HG03354 (cell line): ENCODE measurements at regions not wholly inside any gene's neighbourhood (a gene's known extent, or its start where the extent isn't known, plus 50 kb on each side); places are given as distances from the start of the nearest gene placed in this dataset.

Experiments
- ATAC-seq: cut with Tn5 transposase; IDR thresholded peaks from one replicate; pipeline ENCODE4 v1.9.1; 2021; ENCODE audit warnings: mild to moderate bottlenecking; ENCODE audit not compliant: unreplicated experiment, poor library complexity, severe bottlenecking

DNA sequence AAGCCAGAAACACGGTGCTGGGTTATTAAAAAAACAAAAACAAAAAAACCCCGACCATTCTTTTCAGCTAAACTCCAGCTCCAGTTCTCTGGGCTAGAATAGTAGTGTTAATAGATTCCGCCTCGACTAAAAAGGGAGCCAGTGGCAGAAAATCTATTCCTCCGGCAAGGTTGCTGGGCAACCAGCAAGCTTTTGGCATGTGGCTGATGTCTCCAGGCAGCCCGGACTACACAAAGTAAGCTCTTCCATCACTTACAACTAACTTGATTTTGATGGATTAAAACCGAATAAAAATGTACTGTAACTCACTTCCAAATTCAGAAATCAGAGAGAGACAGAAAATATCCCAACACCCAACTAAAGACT is 126.4 kb upstream of the FOXN3 start:
- ATAC-seq = no peak

- no peak for ATAC-seq
Observed at GRCh38 chr14:89542786-89543424, 125.9 kb upstream of the FOXN3 start.

GRCh38 chr14:89540830-89541470 is 123.9 kb upstream of the FOXN3 start:
- ATAC-seq = no peak

- no peak for ATAC-seq
Observed at GRCh38 chr14:89540009-89540829, 123.2 kb upstream of the FOXN3 start.

- no peak for ATAC-seq
Observed at GRCh38 chr14:89537911-89538310, 120.9 kb upstream of the FOXN3 start.

DNA sequence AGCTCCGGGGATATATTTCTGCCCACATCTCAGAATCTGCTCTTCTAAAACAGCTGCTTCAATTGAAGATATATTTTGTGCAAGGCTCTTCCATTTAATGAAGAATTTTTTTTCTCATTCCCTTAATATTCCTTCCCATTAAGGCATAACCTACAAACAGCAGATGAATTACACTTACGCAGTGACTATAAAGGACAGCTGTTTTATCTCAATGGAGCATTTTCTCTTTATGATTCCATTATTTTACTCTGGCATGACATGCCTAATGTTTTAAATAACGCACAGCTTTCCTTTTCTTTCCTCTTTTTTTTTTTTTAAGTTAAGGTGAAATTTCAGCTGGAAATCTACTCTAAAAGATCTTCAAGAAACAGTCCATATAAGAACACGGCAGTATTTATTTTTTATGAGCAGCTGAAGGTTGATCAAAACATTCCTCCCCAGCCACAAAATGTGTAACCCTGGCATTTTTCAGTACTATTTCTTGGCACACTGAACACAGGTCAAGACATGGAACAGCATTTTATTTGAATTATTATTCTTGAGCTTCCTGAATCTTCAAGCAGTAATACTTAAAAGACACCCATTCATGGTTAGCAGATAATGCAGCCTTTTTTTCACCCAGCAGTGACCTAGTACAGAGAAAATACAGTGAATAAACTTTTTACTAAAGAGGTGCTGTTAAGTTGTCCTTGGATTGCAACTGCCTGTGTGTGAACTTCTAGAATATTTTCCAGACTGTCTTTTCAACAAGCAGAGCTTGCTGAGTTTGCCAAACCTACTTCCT is 118.1 kb upstream of the FOXN3 start:
- no peak for ATAC-seq

- no peak for ATAC-seq
Observed at GRCh38 chr14:89533766-89534165, 116.7 kb upstream of the FOXN3 start.

DNA sequence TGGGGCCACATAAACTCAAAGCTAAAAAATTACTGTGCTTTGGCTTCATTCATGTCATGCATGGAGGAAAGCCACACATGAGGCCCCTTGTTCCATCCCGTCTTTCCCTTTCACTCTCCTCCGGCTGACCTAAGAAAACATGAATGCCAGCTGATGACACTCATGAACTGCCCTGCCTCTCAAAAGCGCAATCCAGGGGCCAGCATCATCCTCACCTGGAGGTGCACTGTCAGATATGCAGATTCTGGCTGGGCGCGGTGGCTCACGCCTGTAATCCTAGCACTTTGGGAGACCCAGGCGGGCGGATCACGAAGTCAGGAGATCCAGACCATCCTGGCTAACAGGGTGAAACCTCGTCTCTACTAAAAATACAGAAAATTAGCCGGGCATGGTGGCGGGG is 116.1 kb upstream of the FOXN3 start:
- ATAC-seq = no peak

- no peak for ATAC-seq
Observed at GRCh38 chr14:89531661-89532335, 114.8 kb upstream of the FOXN3 start.

DNA sequence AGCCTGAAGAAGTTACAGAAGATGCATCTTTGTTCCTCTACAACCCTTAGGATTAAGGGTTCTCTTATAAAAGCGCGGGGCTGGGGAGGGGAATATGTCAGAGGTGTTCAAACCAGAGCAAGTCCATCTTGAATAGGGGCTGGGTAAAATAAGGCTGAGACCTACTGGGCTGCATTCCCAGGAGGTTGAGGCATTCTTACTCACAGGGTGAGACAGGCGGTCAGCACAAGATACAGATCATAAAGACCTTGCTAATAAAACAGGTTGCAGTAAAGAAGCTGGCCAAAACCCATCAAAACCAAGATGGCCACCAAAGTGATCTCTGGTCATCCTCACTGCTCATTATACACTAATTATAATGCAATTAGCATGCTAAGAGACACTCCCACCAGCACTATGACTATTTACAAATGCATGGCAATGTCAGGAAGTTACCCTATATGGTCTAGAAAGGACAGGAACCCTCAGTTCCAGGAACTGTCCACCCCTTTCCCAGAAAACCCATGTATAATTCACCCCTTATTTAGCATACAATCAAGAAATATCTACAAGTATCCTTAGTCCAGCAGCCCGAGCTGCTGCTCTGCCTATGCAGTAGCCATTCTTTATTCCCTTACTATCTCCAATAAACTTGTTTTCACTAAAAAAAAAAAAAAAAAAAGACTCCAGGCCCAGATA is 108.1 kb upstream of the FOXN3 start:
- no peak for ATAC-seq

DNA sequence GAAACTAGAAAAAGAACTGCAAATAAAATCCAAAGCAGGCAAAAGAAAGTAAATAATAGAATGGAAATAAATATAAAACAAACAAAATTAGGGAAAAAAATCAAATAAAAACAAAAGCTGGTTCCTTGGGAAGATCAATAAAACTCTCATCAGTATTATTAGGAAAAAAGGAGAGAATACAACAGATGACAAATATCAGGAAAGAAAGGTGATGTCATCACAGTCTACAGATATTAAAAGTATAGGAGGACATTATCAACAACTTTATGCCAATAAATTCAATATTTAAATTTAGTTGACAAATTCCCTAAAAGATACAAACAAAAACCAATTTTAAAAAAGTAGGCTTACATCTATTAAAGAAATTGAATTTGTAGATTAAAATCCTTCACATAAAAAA is 107.4 kb upstream of the FOXN3 start:
- ATAC-seq = no peak

GRCh38 chr14:89521988-89522387 is 105.0 kb upstream of the FOXN3 start:
- no peak for ATAC-seq

DNA sequence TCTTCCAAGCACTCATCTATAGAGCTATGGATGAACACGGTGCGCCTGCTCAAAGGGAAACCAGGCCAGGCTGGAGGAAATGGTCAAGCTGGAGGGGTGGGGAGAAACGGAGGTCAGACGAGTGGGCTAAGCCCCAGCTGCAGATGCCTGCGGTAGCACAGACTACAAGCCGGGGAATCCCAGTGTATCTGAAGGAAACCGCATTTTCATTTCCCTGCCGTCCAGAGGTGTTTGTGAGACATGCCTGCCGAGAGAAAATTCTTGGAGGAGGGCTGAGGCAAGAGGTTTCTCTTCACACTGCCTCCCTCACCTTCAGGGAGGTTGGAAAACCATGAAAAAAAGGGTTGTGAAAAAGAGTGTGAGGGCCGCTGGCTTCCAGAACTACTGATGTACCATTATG is 102.0 kb upstream of the FOXN3 start:
- ATAC-seq = no peak

DNA sequence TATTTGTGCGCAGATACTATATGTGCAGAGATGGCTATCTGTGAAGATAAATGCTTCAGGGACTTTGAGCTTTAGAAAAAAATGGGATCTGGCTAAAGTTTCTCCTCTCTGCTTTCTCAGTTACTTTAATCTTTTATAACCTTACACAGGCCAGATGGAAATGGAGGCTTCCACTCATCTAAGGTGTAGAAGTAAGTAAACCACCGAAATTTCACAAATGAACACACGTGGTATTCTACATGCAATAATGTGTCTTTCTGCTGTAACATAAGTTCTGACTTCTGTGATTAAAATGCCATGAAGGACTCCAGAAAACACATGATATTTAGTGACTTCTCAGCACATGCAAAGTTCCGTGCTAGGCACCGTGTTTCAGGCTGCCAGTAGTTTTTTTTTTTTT is 99.1 kb upstream of the FOXN3 start:
- no peak for ATAC-seq

GRCh38 chr14:89514601-89515000 is 97.6 kb upstream of the FOXN3 start:
- ATAC-seq = no peak

- ATAC-seq = no peak
Observed at GRCh38 chr14:89509891-89510290, 92.9 kb upstream of the FOXN3 start.

DNA sequence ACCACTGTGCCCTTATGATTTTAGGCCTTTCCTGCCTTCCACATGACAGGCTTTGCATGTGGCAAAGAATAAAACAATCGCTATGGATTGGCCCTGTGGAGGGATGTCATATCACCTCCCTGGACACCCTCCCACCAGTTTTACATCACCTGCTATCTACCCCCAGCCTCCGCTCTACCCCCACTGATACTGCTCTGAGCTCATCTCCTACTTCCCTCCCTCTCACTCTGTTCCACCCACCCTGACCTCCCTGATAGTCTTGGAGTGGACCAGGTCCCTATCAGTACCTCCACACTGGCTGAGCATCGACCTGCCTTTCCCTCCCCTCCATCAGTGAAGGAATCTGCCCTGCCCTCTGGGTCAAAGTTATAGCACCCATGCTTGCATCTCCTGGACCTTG is 91.8 kb upstream of the FOXN3 start:
- no peak for ATAC-seq

- no peak for ATAC-seq
Observed at GRCh38 chr14:89507926-89508460, 91.0 kb upstream of the FOXN3 start.

GRCh38 chr14:89507521-89507920 is 90.5 kb upstream of the FOXN3 start:
- ATAC-seq = no peak
